ENCODE measurements at regions not wholly inside any gene's neighbourhood (a gene's known extent, or its start where the extent isn't known, plus 50 kb on each side); places are given as distances from the start of the nearest gene placed in this dataset.

GRCh38 chr3:16809482-16809881 lies 75.3 kb upstream of the PLCL2 start:
- H3K4me1 ChIP-seq (ENCODE audit: control insufficient read depth, insufficient read depth, low read length) = no peaks in the 10 kb centered on the region
- H3K27ac ChIP-seq (ENCODE audit: control insufficient read depth, insufficient read depth) = no peak overlapping the region
- no peaks in the 10 kb centered on the region for H3K27me3 ChIP-seq (replicated peaks in 1 of 2; ENCODE audit: control insufficient read depth in 2 of 2, insufficient read depth in 2 of 2, low read length in 1 of 2)
- intact Hi-C loops (cut with micrococcal nuclease; ENCODE audit: unreplicated experiment) (no loop called here), in situ Hi-C loops (cut with MboI) (no loop called here)
- no peak overlapping the region for H3K4me3 ChIP-seq
- no TSS peak for BruUV-seq (replicated peaks)
- H3K9me3 ChIP-seq (replicated peaks; ENCODE audit: control insufficient read depth, insufficient read depth, low read length) = no peaks in the 10 kb centered on the region
- RAD21 ChIA-PET (ENCODE audit: unreplicated experiment) = interaction anchor here (0.8 to 1.9 kb wide), 3 partner anchors 13 to 423 kb away, joined by 3 to 5 read pairs (median 3); no protein-coding TSS in a partner anchor
- H3K4me2 ChIP-seq (ENCODE audit: control insufficient read depth, insufficient read depth) = no peak overlapping the region
- FAIRE-seq = no peak
- no peaks in the 10 kb centered on the region for H3K79me2 ChIP-seq (ENCODE audit: control insufficient read depth, insufficient read depth, low read length)
- H3K36me3 ChIP-seq (ENCODE audit: control insufficient read depth in 2 of 2, insufficient read depth in 2 of 2, low read length in 1 of 2) = no peaks in the 10 kb centered on the region
- POLR2A ChIA-PET = interaction anchor here (1.0 kb wide), 1 partner anchor 8 kb away, joined by 3 read pairs; no protein-coding TSS in a partner anchor
- CTCF ChIA-PET = interaction anchor here (1.2 to 1.8 kb wide), 3 partner anchors 12 to 422 kb away, joined by 3 to 4 read pairs (median 4); no protein-coding TSS in a partner anchor
- ATAC-seq = no peak
- SMC1A ChIA-PET (ENCODE audit: uncharacterized antibody, unreplicated experiment) = interaction anchor here (0.6 to 1.9 kb wide), 9 partner anchors 8 to 965 kb away, joined by 3 to 6 read pairs (median 4); no protein-coding TSS in a partner anchor
- no peaks in the 10 kb centered on the region for H4K20me1 ChIP-seq (ENCODE audit: control insufficient read depth, insufficient read depth)
- H3K9ac ChIP-seq (ENCODE audit: control insufficient read depth, insufficient read depth, low read length) = no peak overlapping the region
- no peak for TF ChIP-seq GATAD2B (conservative IDR thresholded peaks at IDR 0.05; ENCODE audit: low read depth)
- TF ChIP-seq SRF (IDR thresholded peaks at IDR 0.05; ENCODE audit: low read depth in 2 of 2, low read length in 2 of 2) = no peak
- no peak for TF ChIP-seq MXI1 (IDR thresholded peaks at IDR 0.05; ENCODE audit: low read depth, low read length)
- no peak for TF ChIP-seq FOS (IDR thresholded peaks at IDR 0.05; ENCODE audit: borderline replicate concordance, extremely low read depth, insufficient read length)
- no peak for TF ChIP-seq NFYA (IDR thresholded peaks at IDR 0.05; ENCODE audit: borderline replicate concordance, low read depth, low read length)
- TF ChIP-seq MTA2 (IDR thresholded peaks at IDR 0.05; ENCODE audit: low read depth) = no peak
- TF ChIP-seq, protein P1, sequence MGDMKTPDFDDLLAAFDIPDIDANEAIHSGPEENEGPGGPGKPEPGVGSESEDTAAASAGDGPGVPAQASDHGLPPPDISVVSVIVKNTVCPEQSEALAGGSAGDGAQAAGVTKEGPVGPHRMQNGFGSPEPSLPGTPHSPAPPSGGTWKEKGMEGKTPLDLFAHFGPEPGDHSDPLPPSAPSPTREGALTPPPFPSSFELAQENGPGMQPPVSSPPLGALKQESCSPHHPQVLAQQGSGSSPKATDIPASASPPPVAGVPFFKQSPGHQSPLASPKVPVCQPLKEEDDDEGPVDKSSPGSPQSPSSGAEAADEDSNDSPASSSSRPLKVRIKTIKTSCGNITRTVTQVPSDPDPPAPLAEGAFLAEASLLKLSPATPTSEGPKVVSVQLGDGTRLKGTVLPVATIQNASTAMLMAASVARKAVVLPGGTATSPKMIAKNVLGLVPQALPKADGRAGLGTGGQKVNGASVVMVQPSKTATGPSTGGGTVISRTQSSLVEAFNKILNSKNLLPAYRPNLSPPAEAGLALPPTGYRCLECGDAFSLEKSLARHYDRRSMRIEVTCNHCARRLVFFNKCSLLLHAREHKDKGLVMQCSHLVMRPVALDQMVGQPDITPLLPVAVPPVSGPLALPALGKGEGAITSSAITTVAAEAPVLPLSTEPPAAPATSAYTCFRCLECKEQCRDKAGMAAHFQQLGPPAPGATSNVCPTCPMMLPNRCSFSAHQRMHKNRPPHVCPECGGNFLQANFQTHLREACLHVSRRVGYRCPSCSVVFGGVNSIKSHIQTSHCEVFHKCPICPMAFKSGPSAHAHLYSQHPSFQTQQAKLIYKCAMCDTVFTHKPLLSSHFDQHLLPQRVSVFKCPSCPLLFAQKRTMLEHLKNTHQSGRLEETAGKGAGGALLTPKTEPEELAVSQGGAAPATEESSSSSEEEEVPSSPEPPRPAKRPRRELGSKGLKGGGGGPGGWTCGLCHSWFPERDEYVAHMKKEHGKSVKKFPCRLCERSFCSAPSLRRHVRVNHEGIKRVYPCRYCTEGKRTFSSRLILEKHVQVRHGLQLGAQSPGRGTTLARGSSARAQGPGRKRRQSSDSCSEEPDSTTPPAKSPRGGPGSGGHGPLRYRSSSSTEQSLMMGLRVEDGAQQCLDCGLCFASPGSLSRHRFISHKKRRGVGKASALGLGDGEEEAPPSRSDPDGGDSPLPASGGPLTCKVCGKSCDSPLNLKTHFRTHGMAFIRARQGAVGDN (IDR thresholded peaks at IDR 0.05) = no peak
- TF ChIP-seq RB1 (IDR thresholded peaks at IDR 0.05; ENCODE audit: borderline replicate concordance) = no peak
- TF ChIP-seq MYC (IDR thresholded peaks at IDR 0.05; ENCODE audit: insufficient read depth, insufficient read length, insufficient replicate concordance, low read length, severe bottlenecking) = no peak
- TF ChIP-seq, protein P2, sequence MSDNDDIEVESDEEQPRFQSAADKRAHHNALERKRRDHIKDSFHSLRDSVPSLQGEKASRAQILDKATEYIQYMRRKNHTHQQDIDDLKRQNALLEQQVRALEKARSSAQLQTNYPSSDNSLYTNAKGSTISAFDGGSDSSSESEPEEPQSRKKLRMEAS (IDR thresholded peaks at IDR 0.05; ENCODE audit: low read depth, low read length) = no peak
- no peak for TF ChIP-seq ZNF274 (IDR thresholded peaks at IDR 0.05; ENCODE audit: insufficient read depth, insufficient read length)
- no peak for TF ChIP-seq ATF7 (IDR thresholded peaks at IDR 0.05; ENCODE audit: low read depth)
- TF ChIP-seq NBN (IDR thresholded peaks at IDR 0.05) = no peak
- TF ChIP-seq TARDBP (IDR thresholded peaks at IDR 0.05; ENCODE audit: borderline replicate concordance) = no peak
- TF ChIP-seq YBX1 (IDR thresholded peaks at IDR 0.05) = no peak
- TF ChIP-seq ZNF622 (IDR thresholded peaks at IDR 0.05) = no peak
- no peak for TF ChIP-seq ZNF217 (IDR thresholded peaks at IDR 0.05)
- TF ChIP-seq, protein P3, sequence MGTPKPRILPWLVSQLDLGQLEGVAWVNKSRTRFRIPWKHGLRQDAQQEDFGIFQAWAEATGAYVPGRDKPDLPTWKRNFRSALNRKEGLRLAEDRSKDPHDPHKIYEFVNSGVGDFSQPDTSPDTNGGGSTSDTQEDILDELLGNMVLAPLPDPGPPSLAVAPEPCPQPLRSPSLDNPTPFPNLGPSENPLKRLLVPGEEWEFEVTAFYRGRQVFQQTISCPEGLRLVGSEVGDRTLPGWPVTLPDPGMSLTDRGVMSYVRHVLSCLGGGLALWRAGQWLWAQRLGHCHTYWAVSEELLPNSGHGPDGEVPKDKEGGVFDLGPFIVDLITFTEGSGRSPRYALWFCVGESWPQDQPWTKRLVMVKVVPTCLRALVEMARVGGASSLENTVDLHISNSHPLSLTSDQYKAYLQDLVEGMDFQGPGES (IDR thresholded peaks at IDR 0.05) = no peak
- H2AFZ ChIP-seq (ENCODE audit: control insufficient read depth, low read depth, low read length) = no peak overlapping the region
- no peak for DNase-seq (ENCODE audit: low read depth, low spot score)
- 51% methylated on average over 4 of the region's 4 CpGs for WGBS (ENCODE audit: insufficient coverage, insufficient replicate concordance, low lambda C conversion rate, missing lambda C conversion rate)
